Sigmoid colon (tissue), 4 donors: ENCODE measurements at regions not wholly inside any gene's neighbourhood (a gene's known extent, or its start where the extent isn't known, plus 50 kb on each side); places are given as distances from the start of the nearest gene placed in this dataset.

ENCODE experiments used
- CTCF ChIP-seq, 4 experiments: fragments of 450-650 bp in 3 of 4; fragments of 200-600 bp in 1 of 4; IDR thresholded peaks; one replicate each; pipeline ENCODE4 v1.5.1; 2016 to 2019; ENCODE audit warnings: antibody characterized with exemption in 4 of 4, mild to moderate bottlenecking in 3 of 4, moderate library complexity in 2 of 4
- EP300 ChIP-seq, 4 donors: sonication (generic); formaldehyde crosslinking; IDR thresholded peaks; one replicate each; pipeline ENCODE4 v1.6.1; 2017; ENCODE audit warnings: antibody characterized with exemption in 4 of 4
- POLR2A ChIP-seq, 2 donors: fragments of 450-650 bp; IDR thresholded peaks; one replicate each; pipeline ENCODE4 v1.6.1; 2016; ENCODE audit warnings: antibody characterized with exemption in 2 of 2, mild to moderate bottlenecking in 2 of 2, moderate library complexity in 2 of 2

- TF ChIP-seq POLR2A (IDR thresholded peaks at IDR 0.05) = no peak
- no peak for TF ChIP-seq CTCF (IDR thresholded peaks at IDR 0.05)
- TF ChIP-seq EP300 (IDR thresholded peaks at IDR 0.05) = no peak
These were observed 406.9 kb upstream of the B3GALT2 start for GRCh38 chr1:193593147-193593885.
